HG02938 (cell line): ENCODE measurements at regions not wholly inside any gene's neighbourhood (a gene's known extent, or its start where the extent isn't known, plus 50 kb on each side); places are given as distances from the start of the nearest gene placed in this dataset.
A peak's percentile ranks its signal among the peaks of the same experiment; 100 is the strongest.

Experiments
- ATAC-seq: cut with Tn5 transposase; IDR thresholded peaks from one replicate; pipeline ENCODE4 v1.9.1; 2021; ENCODE audit warnings: mild to moderate bottlenecking, moderate library complexity; ENCODE audit not compliant: unreplicated experiment

DNA sequence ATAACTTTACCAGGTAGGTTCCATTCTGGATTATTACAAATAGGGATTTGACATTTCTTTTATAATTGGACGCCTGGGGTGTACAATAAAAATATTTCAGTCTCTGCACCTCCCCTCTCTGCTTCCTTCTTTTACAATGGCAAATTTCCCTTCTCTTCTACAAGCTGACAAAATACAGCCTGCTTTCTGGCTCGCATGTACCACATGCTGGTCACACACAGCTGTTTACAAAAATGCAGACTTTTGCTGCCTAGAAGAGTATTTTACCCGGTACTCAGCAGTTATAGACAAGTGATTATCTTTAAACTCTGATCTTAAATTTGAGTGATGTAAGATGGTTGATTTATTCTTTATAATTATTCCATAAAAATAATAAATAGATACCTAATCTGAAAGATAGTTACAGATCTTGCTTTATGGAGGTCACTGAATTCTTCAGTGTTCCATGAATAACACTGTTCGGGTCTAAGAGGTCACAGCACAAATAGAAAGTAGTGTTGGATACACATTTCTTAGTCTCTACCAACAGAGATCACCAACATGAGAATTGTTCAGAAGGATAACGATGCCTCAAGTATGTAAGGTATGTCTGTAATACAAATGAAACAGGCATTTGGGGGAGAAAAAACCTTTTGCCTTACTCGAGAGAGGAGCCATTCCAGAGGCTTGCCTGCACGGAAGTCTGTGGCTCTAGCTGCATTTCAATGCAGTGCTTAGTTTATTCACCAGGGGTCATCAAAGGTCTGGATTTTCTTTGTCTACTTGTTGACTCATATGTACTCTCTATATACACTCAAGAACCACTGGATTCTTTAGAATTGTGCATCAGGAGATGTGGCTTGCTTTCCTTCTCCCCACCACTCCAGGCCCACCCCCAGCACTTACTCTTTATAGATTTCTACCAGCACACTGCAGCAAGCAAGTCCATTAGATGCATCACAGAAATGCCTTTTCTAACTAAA is 206.6 kb upstream of the RFX3 start:
- peak; percentile 91 for ATAC-seq

DNA sequence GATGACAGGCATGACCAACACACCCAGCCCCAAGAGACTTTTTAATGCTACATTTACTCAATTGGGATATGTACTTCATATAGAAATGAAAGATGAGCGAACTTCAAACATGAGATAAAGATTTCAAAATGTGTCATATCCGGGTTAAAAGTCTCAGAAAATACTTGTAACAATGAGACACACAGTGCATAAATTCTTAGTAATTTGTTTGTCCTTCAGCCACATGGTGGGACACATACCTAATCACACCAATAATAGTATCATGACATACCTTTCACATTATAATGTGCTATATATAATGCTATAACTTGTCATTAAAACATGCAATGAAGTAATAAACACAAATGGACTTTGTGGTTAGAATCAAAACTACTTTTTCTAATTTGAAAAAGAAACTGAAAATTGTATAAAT is 204.7 kb upstream of the RFX3 start:
- peak; percentile 40 for ATAC-seq

DNA sequence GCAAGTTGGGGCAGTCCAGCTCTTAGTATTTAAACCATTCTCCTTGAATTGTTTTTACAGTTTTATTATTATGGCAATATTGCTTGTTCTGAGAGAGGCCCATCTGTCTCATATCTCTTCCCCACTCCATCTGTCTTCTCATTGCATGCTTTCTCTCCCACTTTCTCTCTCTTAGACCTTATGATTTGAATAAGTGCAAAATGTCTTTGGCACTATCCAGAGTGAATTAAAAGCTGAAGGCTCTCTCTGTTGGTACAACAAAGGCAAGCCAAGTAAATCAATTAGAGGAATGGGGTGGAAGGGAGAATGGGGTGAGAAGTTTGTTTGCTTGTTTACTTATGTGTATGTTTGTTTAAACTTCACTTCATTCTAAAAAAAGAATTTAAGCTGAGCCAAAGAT is 195.3 kb upstream of the RFX3 start:
- no peak for ATAC-seq

DNA sequence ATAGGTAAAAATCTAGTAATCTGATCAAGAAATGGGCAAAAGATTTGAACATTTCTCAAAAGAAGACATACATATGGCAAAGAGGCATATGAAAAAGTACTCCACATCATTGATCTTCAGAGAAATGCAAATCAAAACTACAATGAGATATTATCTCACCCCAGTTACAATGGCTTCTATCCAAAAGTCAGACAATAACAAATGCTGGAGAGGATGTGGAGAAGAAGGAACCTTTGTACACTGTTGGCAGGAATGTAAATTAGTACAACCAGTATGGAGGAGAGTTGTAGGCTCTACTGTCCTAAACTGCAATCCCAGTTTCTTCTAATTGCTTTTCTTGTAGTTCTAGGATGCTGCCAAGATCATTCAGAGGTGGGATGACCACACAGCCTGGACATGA is 193.5 kb upstream of the RFX3 start:
- ATAC-seq: no peak

DNA sequence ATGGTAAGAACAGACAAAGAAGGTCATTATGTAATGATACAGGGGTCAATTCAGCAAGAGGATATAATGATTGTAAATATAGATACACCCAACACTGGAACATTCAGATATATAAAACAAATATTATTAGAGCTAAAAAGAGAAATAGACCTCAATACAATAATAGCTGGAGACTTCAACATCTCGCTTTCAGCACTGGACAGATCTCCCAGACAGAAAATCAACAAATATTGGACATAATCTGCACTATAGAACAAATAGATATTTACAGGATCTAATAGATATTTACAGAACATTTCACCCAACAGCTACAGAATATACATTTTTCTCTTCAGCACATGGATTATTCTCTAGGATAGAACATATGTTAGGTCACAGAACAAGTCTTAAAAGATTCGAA is 190.6 kb upstream of the RFX3 start:
- no peak for ATAC-seq

DNA sequence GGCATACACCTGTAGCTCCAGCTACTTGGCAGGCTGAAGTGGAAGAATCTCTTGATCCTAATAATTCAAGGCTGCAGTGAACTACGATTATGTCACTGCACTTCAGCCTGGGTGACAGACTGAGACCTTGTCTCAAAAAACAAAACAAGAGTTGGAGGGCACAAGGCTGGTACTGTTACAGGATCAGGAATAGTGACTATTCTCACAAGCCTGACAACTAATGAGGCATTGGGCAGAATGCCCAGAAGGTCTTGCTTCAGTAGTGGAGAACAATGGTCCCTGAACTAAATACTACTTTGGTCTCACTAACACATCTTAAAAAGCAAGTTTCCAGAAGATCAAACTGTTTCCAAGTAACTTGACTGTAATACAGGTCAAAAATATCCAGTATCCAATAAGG is 182.9 kb upstream of the RFX3 start:
- ATAC-seq: no peak

DNA sequence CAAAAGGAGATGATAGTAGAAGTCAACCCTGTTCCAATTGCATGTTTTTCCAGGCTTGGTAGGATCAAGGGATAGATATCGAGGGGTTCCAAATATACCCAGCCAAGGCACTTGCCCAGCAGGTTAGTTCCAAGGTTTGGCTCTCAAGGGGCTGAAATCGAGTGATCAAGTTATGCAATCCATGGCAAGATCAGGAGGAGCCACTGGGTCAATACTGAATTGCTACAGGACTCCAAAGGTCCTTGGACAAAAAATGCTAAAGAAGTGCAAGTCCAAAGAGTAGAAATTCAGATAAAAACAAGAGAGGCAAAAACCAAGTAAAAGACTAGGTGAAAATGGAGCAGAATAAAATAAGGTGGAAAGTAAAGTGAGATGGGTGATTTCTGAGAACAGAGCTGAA is 179.1 kb upstream of the RFX3 start:
- ATAC-seq: no peak

DNA sequence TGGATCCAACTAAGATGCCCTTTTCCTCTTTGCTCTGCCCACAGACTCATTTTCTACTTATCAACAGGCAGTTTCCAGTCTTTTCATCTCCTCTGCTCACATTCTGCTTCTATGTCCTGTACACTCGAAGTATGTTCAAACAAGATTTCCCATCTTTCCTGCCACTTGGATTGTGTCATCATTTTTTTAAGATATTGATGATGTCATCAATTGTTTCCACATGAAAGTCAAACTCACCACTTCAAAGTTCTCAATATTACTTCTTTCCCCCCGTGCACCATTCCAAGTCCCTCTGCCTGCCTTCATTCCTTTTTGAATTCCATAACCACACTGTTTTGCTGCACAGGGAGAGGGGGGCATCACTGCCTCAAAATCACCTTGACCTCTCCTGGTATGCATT is 175.0 kb upstream of the RFX3 start:
- no peak for ATAC-seq

DNA sequence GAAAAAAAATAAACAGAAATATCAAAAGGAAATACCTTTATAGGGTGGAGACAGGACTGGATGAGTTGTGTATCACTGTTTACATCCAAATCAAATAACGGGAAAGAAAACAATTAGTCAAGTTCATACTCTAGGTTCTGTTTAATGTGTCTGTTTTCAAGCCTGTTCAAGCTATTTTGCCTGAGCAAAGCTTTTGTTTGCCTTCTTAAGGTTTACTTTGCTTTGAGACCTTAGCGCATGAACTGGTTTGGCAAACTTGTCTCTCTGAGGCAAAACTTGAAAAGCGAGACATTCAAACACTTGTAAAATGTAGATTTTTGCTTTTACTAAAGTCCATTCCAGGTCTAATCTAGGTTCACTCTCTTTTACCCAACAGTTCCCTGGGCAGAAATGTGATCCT is 174.1 kb upstream of the RFX3 start:
- ATAC-seq: no peak

DNA sequence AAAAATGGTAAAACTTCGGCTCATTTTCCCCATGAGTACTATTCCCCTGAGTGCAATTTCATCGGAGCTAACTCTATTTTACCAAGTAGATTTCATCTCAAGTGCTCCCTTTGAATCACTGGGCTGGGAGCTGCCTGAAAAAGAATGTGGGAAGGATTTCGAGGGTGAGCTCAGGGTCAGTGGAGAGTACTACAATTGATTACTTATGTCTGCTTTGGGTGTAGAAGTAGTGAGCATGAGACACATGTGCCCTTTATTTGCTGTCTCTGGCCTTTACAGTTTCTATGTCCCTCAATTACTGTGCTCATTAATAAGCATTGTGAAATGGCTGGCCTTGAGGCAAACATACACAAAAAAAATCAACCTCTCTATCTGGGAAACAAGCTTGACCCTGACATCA is 172.7 kb upstream of the RFX3 start:
- no peak for ATAC-seq

DNA sequence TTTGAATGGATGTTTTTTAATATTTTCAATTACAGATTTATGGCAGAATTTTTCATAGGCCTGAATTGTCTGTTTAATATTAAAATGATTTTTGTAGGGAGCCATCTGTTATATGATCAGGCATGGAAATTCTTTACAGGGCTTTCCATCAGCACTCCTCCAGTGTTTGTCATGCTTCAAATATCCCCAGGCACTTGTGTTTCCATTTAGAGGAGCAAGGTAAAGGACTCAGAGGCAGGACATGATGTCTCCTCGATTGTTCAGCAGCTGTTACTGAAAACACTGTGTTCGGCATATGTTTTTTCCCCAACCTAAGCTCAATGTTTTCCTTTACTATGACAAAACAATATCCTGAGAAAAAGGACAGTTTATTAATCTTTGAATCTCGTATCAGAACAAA is 172.3 kb upstream of the RFX3 start:
- no peak for ATAC-seq

DNA sequence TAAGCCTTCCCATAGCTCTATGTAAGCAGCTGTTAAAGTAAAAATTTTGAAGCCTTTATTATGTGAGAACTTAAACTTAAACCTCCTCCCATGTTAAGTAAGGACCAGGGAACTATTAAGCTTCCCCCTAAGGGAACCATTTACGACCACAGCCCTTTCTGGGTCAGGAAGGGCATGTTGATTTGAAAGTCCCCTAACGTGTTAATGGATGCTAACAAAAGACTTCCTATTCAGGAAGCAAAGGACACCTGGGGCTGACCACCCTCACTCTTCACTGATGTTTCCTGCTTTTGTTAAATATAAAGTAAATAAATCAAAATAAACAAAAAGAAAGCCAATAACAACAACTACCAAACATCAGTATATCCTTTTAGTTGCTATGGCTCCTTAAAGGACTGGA is 170.6 kb upstream of the RFX3 start:
- no peak for ATAC-seq

DNA sequence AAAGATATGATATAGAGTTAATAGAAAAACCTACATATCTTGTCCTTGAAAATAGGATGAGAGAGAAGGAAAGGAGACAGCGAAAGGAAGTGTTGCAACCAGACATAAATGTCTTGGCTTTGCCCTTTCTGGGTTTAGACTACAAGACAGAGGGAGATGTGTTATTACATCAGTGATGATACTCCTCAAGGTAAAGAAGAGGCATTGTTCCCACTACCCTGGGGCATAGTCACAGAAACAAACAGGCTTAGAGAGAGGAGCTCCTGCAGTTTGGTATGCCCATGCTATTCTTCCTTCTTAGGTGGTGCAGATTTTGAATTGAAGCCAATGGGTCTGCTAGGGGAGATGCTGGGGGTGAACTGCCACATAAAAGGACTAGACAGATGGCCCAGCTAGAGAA is 166.8 kb upstream of the RFX3 start:
- no peak for ATAC-seq

DNA sequence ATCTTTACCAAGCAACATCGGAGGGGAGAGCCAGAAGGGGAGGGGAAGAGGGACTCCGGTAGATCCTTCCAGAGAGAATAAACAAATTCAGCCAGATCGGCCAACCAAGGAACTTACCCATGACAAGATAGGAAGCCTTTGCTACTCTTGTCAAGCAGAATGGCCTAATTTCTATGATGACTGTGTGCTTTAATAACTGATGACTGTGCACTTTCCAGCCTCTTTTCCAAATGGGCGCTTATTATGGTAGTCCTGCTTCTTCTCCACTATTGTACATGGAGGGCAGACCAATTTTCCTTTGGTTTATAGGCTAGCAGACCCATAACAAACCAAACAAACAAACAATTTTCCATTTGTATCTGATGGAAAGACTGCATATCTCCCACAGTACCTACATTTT is 163.8 kb upstream of the RFX3 start:
- no peak for ATAC-seq

DNA sequence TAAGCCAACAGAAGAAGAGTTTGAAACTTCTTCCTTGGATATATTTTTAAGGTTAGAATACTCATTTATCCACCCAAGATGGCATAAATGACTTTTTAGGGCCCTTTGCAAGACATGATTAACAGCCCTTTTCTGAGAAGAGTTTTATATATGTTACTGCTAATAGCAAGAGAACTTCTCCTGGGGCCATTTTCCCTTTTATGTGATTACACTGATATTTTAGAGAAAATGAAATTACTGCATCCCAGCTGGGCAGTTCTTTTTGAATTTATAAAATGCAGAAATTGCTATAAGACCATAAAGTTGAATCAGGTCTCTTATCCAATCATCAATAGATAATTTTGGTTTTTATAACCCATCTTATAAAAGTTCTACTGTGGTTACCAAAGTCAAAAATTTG is 161.3 kb upstream of the RFX3 start:
- ATAC-seq: no peak

DNA sequence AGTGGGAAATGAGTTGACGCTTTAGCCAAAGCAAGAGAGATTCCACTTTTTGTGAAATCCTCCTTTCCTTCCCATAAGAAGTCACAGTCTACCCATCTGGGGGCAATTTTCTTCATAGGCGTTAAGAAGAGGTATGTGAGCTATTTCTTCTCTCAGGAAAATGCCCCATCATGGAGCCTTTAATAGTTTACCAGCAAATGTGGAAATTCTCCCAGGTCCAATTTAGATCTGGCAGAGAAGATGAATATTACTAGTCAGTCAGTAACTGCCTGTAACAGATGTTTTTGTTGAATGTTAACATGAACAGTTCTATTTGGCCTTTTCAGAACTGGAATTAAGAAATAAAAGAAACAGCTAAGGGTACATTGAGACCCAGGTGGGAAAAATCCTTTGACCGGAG is 156.4 kb upstream of the RFX3 start:
- no peak for ATAC-seq

DNA sequence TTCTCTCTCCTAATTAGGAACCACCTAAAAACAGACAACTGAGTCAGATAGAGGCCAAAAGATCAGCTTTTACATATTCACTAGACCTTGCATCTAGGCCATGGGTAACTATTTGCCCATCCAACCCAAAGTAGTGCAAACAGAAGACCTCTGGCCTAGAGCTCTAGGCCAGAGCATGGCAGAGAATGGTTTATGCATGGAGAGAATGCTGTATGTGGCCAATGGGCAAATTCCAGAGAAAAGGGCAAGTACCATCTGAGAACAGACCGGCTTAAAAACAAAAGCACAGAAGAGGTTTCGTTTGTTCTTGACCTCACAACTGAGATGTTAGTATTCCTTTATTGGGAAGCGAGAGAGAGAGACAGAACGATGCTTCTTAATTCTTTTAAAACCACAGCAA is 151.7 kb upstream of the RFX3 start:
- no peak for ATAC-seq

DNA sequence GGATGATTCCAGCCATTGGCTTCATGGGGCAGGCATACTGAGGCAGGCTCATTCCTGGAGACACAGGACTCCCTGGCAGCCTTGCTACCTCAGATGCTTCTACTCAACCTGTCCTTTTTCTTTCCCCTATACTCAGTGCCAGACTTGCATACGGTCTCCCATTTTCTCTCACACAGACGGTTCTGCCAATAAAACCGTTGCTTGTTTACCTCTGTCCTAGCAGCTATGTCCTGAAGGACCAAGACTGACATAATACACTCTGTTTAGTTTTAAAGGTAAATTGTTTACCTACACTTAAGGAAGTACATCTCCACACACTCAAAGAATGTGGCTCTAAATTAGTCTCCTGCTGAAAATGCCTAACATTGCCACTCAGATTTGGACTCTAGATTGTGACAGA is 151.0 kb upstream of the RFX3 start:
- ATAC-seq: no peak

DNA sequence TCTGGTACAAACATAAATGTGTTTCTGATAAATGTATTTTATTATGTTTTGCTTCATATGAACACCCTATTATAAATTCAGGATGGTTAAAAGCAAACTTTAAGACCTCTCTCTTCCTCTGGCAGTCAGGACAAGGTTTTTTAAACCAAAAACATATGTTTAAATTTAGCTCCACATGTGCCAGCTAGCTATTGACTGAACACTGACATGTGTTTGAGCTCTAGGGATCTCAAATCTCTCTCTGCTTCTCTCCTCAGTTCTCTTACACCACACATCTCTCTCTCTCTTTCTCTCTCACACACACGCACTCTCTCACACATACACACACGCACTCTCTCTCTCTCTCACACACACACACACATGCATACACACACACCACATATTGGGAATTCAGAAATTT is 150.1 kb upstream of the RFX3 start:
- ATAC-seq: no peak

DNA sequence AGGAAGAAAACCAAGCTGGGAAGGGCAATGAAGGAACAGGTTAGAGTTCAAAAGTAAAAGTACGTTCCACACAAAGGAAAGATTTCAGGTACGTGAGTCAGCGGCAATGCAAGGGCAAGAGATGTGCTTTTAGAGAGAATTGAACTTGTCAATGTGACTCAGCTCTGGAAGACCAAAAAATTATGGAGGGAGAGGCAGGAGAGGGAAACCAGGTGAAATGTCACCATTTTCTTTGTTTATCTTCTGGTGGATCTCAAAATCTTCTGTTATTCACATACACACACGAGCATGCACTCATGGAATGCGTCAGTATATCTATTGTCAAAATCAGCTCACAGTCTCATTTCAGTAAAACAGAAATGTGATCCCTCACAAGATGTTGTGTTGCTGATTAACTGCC is 148.8 kb upstream of the RFX3 start:
- ATAC-seq: no peak

DNA sequence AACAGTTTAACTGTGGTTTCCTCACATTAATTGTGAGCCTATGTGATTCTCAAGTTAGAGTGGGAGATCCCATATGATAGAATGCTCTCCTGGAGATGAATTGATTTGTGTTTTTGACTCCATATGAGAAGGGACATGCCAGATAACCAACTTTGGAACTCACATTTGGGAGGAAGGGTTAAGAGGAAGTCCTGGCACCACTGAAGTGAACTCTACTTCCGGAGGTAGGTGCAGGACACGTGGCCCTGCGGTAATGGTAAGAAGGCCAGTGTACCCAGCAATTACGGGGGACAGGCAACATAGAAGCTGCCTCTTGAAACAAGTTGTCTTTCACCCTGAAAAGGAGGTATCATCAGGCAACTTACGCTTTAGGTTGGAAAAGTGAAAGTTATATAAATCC is 146.6 kb upstream of the RFX3 start:
- no peak for ATAC-seq

DNA sequence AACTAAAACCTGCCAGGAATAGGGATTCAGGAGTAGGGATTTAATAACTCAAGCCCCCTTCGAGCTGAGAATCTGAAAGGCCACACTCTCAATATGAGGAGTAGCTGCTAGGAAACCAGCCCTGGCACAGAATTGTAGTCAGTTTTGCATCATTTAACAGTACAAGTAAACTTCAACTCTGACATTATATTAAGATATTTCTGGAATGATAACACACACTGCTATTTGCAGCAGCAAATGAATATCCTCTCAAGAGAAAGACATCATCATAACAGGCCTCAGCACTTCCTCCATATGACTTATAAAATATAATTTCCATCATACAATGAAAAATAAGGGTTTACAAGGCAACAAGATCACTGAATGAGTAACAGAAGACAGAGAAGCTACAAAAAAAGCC is 138.2 kb upstream of the RFX3 start:
- no peak for ATAC-seq

DNA sequence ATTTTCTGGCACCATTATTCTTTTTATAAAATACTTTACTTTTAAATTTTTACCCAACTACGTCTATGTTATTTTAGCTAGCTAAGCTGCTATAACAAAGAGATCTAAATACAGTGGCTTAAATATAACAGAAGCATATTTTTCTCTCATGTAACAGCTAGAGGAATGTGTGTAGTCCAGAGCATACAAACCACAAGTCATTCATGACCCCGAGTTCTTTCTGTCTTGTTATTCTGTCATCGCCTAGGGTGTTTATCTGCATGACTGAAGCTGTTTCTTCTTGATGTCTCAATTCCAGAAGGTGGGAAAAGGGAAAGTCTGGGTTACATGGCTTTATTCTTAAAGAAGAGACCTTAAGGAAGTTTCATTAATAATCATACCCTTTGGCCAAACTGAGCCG is 136.9 kb upstream of the RFX3 start:
- no peak for ATAC-seq
